Cardiac fibroblast (primary cell): ENCODE measurements at regions not wholly inside any gene's neighbourhood (a gene's known extent, or its start where the extent isn't known, plus 50 kb on each side); places are given as distances from the start of the nearest gene placed in this dataset.

ENCODE experiments used
- DNase-seq, 2 donors: peaks; one replicate each; pipeline versions ENCODE4 v3.0.0 to v3.0.0-alpha.2; 2010; ENCODE audit warnings: low read depth in 2 of 2
- H3K4me3 ChIP-seq, 2 donors: replicated peaks in 1 of 2; 1 replicate in 1 of 2; 2 replicates in 1 of 2; pipeline ENCODE4 v1.5.1; 2011; ENCODE audit warnings: low read depth in 2 of 2, low read length in 2 of 2, mild to moderate bottlenecking in 2 of 2, moderate library complexity in 1 of 2
- CTCF ChIP-seq: IDR thresholded peaks from one replicate; pipeline ENCODE4 v1.5.1; 2011; ENCODE audit warnings: low read depth, mild to moderate bottlenecking, low read length, inconsistent platforms

GRCh38 chr5:124220418-124220817, 526.0 kb downstream of the ZNF608 start:
- no peak overlapping the region for H3K4me3 ChIP-seq
- no peak for DNase-seq
- no peak for TF ChIP-seq CTCF

GRCh38 chr5:124212934-124213333, 533.5 kb downstream of the ZNF608 start:
- DNase-seq, result no peak
- H3K4me3 ChIP-seq, result no peak overlapping the region
- TF ChIP-seq CTCF, result no peak

GRCh38 chr5:124210111-124210910, 536.1 kb downstream of the ZNF608 start:
- no peak for DNase-seq
- no peak overlapping the region for H3K4me3 ChIP-seq
- TF ChIP-seq CTCF, result no peak

GRCh38 chr5:124207118-124207517, 539.3 kb downstream of the ZNF608 start:
- DNase-seq, result no peak
- no peak overlapping the region for H3K4me3 ChIP-seq
- TF ChIP-seq CTCF, result no peak

GRCh38 chr5:124206540-124206939, 539.9 kb downstream of the ZNF608 start:
- DNase-seq, result no peak
- no peak overlapping the region for H3K4me3 ChIP-seq
- TF ChIP-seq CTCF, result no peak

- no peak overlapping the region for H3K4me3 ChIP-seq
- no peak for DNase-seq
- no peak for TF ChIP-seq CTCF
These were observed 543.1 kb downstream of the ZNF608 start for GRCh38 chr5:124203303-124203702.

GRCh38 chr5:124200381-124200780, 546.1 kb downstream of the ZNF608 start:
- no peak overlapping the region for H3K4me3 ChIP-seq
- no peak for DNase-seq
- TF ChIP-seq CTCF, result no peak
